GM20431 (cell line): ENCODE measurements at regions not wholly inside any gene's neighbourhood (a gene's known extent, or its start where the extent isn't known, plus 50 kb on each side); places are given as distances from the start of the nearest gene placed in this dataset.

Experiments used
- in situ Hi-C: fragments of 300-500 bp; cut with MseI, MboI; formaldehyde crosslinking; loops from one replicate; pipeline ENCODE4 v1.15.0; 2020; ENCODE audit warnings: low sequenced_read_pairs; ENCODE audit not compliant: unreplicated experiment

GRCh38 chr11:19353287-19353850 is 112.6 kb upstream of the E2F8 start:
- in situ Hi-C loops, result no loop called here

GRCh38 chr11:19352771-19353160 is 112.0 kb upstream of the E2F8 start:
- in situ Hi-C loops, result no loop called here

- in situ Hi-C loops, result no loop called here
These were observed 111.5 kb upstream of the E2F8 start for GRCh38 chr11:19352072-19352770.

GRCh38 chr11:19351426-19351825 is 110.7 kb upstream of the E2F8 start:
- in situ Hi-C loops, result no loop called here

GRCh38 chr11:19350160-19350559 is 109.4 kb upstream of the E2F8 start:
- in situ Hi-C loops, result no loop called here

GRCh38 chr11:19349340-19350025 is 108.7 kb upstream of the E2F8 start:
- in situ Hi-C loops, result no loop called here

GRCh38 chr11:19347911-19348310 is 107.2 kb upstream of the E2F8 start:
- in situ Hi-C loops, result no loop called here

- in situ Hi-C loops, result no loop called here
These were observed 105.3 kb upstream of the E2F8 start for GRCh38 chr11:19345848-19346681.

GRCh38 chr11:19345519-19345847 is 104.7 kb upstream of the E2F8 start:
- in situ Hi-C loops, result no loop called here

GRCh38 chr11:19344661-19345518 is 104.1 kb upstream of the E2F8 start:
- in situ Hi-C loops, result no loop called here

- in situ Hi-C loops, result no loop called here
These were observed 101.3 kb upstream of the E2F8 start for GRCh38 chr11:19342036-19342435.

- in situ Hi-C loops, result no loop called here
These were observed 97.6 kb upstream of the E2F8 start for GRCh38 chr11:19338375-19338774.

- in situ Hi-C loops, result no loop called here
These were observed 97.0 kb upstream of the E2F8 start for GRCh38 chr11:19337779-19338178.

- in situ Hi-C loops, result no loop called here
These were observed 95.6 kb upstream of the E2F8 start for GRCh38 chr11:19336331-19336730.

- in situ Hi-C loops, result no loop called here
These were observed 91.7 kb upstream of the E2F8 start for GRCh38 chr11:19332476-19332875.

GRCh38 chr11:19330416-19330815 is 89.7 kb upstream of the E2F8 start:
- in situ Hi-C loops, result no loop called here

GRCh38 chr11:19329970-19330369 is 89.2 kb upstream of the E2F8 start:
- in situ Hi-C loops, result no loop called here

- in situ Hi-C loops, result no loop called here
These were observed 88.0 kb upstream of the E2F8 start for GRCh38 chr11:19328586-19329311.

- in situ Hi-C loops, result no loop called here
These were observed 86.5 kb upstream of the E2F8 start for GRCh38 chr11:19327280-19327679.
